H1 (cell line): ENCODE measurements at regions not wholly inside any gene's neighbourhood (a gene's known extent, or its start where the extent isn't known, plus 50 kb on each side); places are given as distances from the start of the nearest gene placed in this dataset.

Experiments used
- CTCF ChIA-PET: fragments of 300-600 bp; sonication (Branson Sonifier 250); formaldehyde crosslinking; loops from one replicate; lab custom pipeline; 2021; ENCODE audit not compliant: partially characterized antibody; lab: Charles Lee
- POLR2A ChIA-PET: fragments of 300-600 bp; sonication (Branson Sonifier 250); formaldehyde crosslinking; loops from one replicate; lab custom pipeline; 2021; ENCODE audit warnings: inconsistent platforms; ENCODE audit not compliant: partially characterized antibody; lab: Charles Lee
- DNase-seq, 2 experiments: peaks; one replicate each; pipeline versions ENCODE4 v3.0.0 to v3.0.0-alpha.2; 2010 to 2022; ENCODE audit warnings: low spot score in 2 of 2, low read depth in 1 of 2, mixed read lengths in 1 of 2
- FAIRE-seq: peaks from 2 replicates; lab custom pipeline; 2011; peaks lifted over from hg19 to GRCh38; lab: Jason Lieb, UNC
- H2AFZ ChIP-seq: 2 replicates; pipeline ENCODE4 v1.8.1; 2012; ENCODE audit warnings: low read length, inconsistent platforms
- H2AK5ac ChIP-seq: 2 replicates; pipeline ENCODE4 v1.6.1; 2013; ENCODE audit warnings: low read depth, low read length
- H2BK120ac ChIP-seq: replicated peaks from 2 replicates; pipeline ENCODE3; 2013; ENCODE audit warnings: low read depth, low read length, inconsistent platforms
- H2BK12ac ChIP-seq: 2 replicates; pipeline ENCODE4 v1.6.1; 2013; ENCODE audit warnings: low read depth, low read length
- H2BK15ac ChIP-seq: 2 replicates; pipeline ENCODE4 v1.6.1; 2013; ENCODE audit warnings: low read length
- H2BK20ac ChIP-seq: 2 replicates; pipeline ENCODE4 v1.6.1; 2013; ENCODE audit warnings: low read length
- H2BK5ac ChIP-seq: 2 replicates; pipeline ENCODE4 v1.6.1; 2013; ENCODE audit warnings: low read depth, low read length
- H3K14ac ChIP-seq: 2 replicates; pipeline ENCODE4 v1.6.1; 2013; ENCODE audit warnings: inconsistent platforms; ENCODE audit not compliant: insufficient read length
- H3K18ac ChIP-seq: 2 replicates; pipeline ENCODE4 v1.6.1; 2013; ENCODE audit warnings: low read length; ENCODE audit errors: extremely low read depth
- H3K23ac ChIP-seq: 2 replicates; pipeline ENCODE4 v1.6.1; 2013; ENCODE audit warnings: inconsistent platforms; ENCODE audit not compliant: insufficient read length
- H3K23me2 ChIP-seq: 2 replicates; pipeline ENCODE4 v1.6.1; 2013; ENCODE audit warnings: low read depth, low read length
- H3K27ac ChIP-seq: 2 replicates; pipeline ENCODE4 v1.6.1; 2011; ENCODE audit warnings: low read depth, low read length, inconsistent platforms
- H3K27me3 ChIP-seq, 4 experiments: replicated peaks in 1 of 4; 1 replicate in 1 of 4; 2 replicates in 3 of 4; pipeline versions ENCODE4 v1.6.1 to v1.8.1; 2011 to 2013; ENCODE audit warnings: low read length in 3 of 4, mild to moderate bottlenecking in 3 of 4, inconsistent platforms in 2 of 4, mixed read lengths in 2 of 4, moderate library complexity in 1 of 4; ENCODE audit not compliant: control insufficient read depth in 3 of 4, insufficient read depth in 3 of 4; ENCODE audit errors: extremely low read depth in 1 of 4
- H3K36me3 ChIP-seq, 4 experiments: 2 replicates each; pipeline versions ENCODE4 v1.6.1 to v1.8.1; 2011 to 2013; ENCODE audit warnings: mild to moderate bottlenecking in 4 of 4, low read length in 3 of 4, moderate library complexity in 2 of 4, control low read depth in 1 of 4, inconsistent platforms in 1 of 4; ENCODE audit not compliant: insufficient read depth in 4 of 4, control insufficient read depth in 2 of 4
- H3K4ac ChIP-seq: replicated peaks from 2 replicates; pipeline ENCODE3; 2013; ENCODE audit warnings: low read length, low read depth, mixed read lengths, inconsistent platforms; ENCODE audit not compliant: insufficient read length
- H3K4me1 ChIP-seq, 4 experiments: replicated peaks in 1 of 4; 1 replicate in 1 of 4; 2 replicates in 3 of 4; pipeline versions ENCODE4 v1.6.1 to v1.8.1; 2011 to 2013; ENCODE audit warnings: low read length in 3 of 4, inconsistent platforms in 2 of 4, mixed read lengths in 1 of 4; ENCODE audit not compliant: insufficient read depth in 4 of 4, control insufficient read depth in 3 of 4
- H3K4me2 ChIP-seq, 2 experiments: 2 replicates each; pipeline versions ENCODE4 v1.6.1 to v1.8.1; 2011 to 2013; ENCODE audit warnings: low read depth in 2 of 2, low read length in 2 of 2, control low read depth in 1 of 2, inconsistent platforms in 1 of 2, mild to moderate bottlenecking in 1 of 2; ENCODE audit not compliant: insufficient read depth in 1 of 2
- H3K4me3 ChIP-seq, 4 experiments: fragments of 200-600, 300-600 bp in 1 of 4; sonication (generic), shearing (Covaris generic), sonication (Bioruptor Twin) in 1 of 4; 2 replicates each; pipeline versions ENCODE4 v1.5.1 to v1.8.1; 2011 to 2016; ENCODE audit warnings: low read length in 4 of 4, low read depth in 3 of 4, control low read depth in 2 of 4, inconsistent platforms in 2 of 4, mild to moderate bottlenecking in 2 of 4, mixed read lengths in 1 of 4, moderate library complexity in 1 of 4; ENCODE audit not compliant: insufficient read depth in 2 of 4; ENCODE audit errors: extremely low read depth in 1 of 4
- H3K56ac ChIP-seq: replicated peaks from 2 replicates; pipeline ENCODE3; 2013; ENCODE audit warnings: low read depth, mild to moderate bottlenecking, mixed read lengths, low read length, inconsistent platforms; ENCODE audit not compliant: insufficient read length
- H3K79me1 ChIP-seq: 2 replicates; pipeline ENCODE4 v1.6.1; 2013; ENCODE audit warnings: low read depth, low read length, control low read depth
- H3K79me2 ChIP-seq, 2 experiments: 2 replicates each; pipeline versions ENCODE4 v1.6.1 to v1.8.1; 2012 to 2013; ENCODE audit warnings: low read length in 2 of 2, mild to moderate bottlenecking in 2 of 2, inconsistent platforms in 1 of 2; ENCODE audit not compliant: insufficient read depth in 2 of 2, control insufficient read depth in 1 of 2
- H3K9ac ChIP-seq, 4 experiments: replicated peaks in 1 of 4; 1 replicate in 1 of 4; 2 replicates in 3 of 4; pipeline versions ENCODE4 v1.6.1 to v1.8.1; 2011 to 2013; ENCODE audit warnings: low read depth in 3 of 4, low read length in 3 of 4, control low read depth in 2 of 4, mild to moderate bottlenecking in 2 of 4, moderate library complexity in 2 of 4, inconsistent platforms in 1 of 4; ENCODE audit errors: extremely low read depth in 1 of 4
- H3K9me3 ChIP-seq, 2 experiments: 2 replicates each; pipeline versions ENCODE4 v1.6.1 to v1.8.1; 2012 to 2013; ENCODE audit warnings: mild to moderate bottlenecking in 2 of 2, moderate library complexity in 2 of 2, control low read depth in 1 of 2, inconsistent platforms in 1 of 2, low read depth in 1 of 2, low read length in 1 of 2, mixed read lengths in 1 of 2; ENCODE audit not compliant: insufficient read depth in 2 of 2
- H4K20me1 ChIP-seq, 2 experiments: replicated peaks in 1 of 2; 2 replicates each; pipeline versions ENCODE3 to v1.8.1; 2011 to 2013; ENCODE audit warnings: inconsistent platforms in 2 of 2, low read length in 2 of 2, mild to moderate bottlenecking in 1 of 2; ENCODE audit not compliant: insufficient read depth in 2 of 2, control insufficient read depth in 1 of 2
- H4K5ac ChIP-seq: 2 replicates; pipeline ENCODE4 v1.6.1; 2013; ENCODE audit warnings: low read length, low read depth, mixed read lengths, inconsistent platforms; ENCODE audit not compliant: insufficient read length
- H4K8ac ChIP-seq: 2 replicates; pipeline ENCODE4 v1.8.0; 2013; ENCODE audit warnings: mild to moderate bottlenecking, moderate library complexity, low read length, inconsistent platforms; ENCODE audit not compliant: insufficient read depth; ENCODE audit errors: extremely low read depth
- H4K91ac ChIP-seq: replicated peaks from 2 replicates; pipeline ENCODE3; 2013; ENCODE audit warnings: low read length, mixed read lengths, inconsistent platforms; ENCODE audit not compliant: insufficient read length
- ATF2 ChIP-seq: IDR thresholded peaks from 2 replicates; pipeline ENCODE4 v1.6.1; 2012; ENCODE audit warnings: low read length, inconsistent platforms
- ATF3 ChIP-seq: IDR thresholded peaks from 2 replicates; pipeline ENCODE4 v1.6.1; 2011; ENCODE audit warnings: low read depth, mild to moderate bottlenecking, low read length; ENCODE audit not compliant: insufficient read depth
- BCL11A ChIP-seq, 2 experiments: IDR thresholded peaks; one replicate each; pipeline ENCODE4 v1.6.1; 2011; ENCODE audit warnings: low read depth in 2 of 2, low read length in 2 of 2, mild to moderate bottlenecking in 2 of 2
- CREB1 ChIP-seq: IDR thresholded peaks from 2 replicates; pipeline ENCODE4 v1.6.1; 2012; ENCODE audit warnings: inconsistent platforms
- E2F6 ChIP-seq: IDR thresholded peaks from 2 replicates; pipeline ENCODE4 v1.6.1; 2012; ENCODE audit warnings: inconsistent platforms
- EGR1 ChIP-seq: IDR thresholded peaks from 2 replicates; pipeline ENCODE4 v1.6.1; 2011; ENCODE audit warnings: low read depth, low read length, borderline replicate concordance
- POLR2AphosphoS5 ChIP-seq: IDR thresholded peaks from 2 replicates; pipeline ENCODE4 v1.6.1; 2011; ENCODE audit warnings: low read depth, low read length
- RNF2 ChIP-seq: fragments of 200-900, 300-1000 bp; sonication (generic); IDR thresholded peaks from 2 replicates; pipeline ENCODE4 v1.7.1; 2016; ENCODE audit warnings: borderline replicate concordance, low read depth, mild to moderate bottlenecking, antibody characterized with exemption, low read length; ENCODE audit not compliant: poor library complexity, severe bottlenecking; ENCODE audit errors: missing control alignments
- SP4 ChIP-seq: IDR thresholded peaks from 2 replicates; pipeline ENCODE4 v1.6.1; 2012; ENCODE audit warnings: low read length, inconsistent platforms
- WGBS, 2 experiments: shearing (Covaris generic) in 1 of 2; methylation state at CpG; one replicate each; pipeline versions ENCODE4 v1.1.6 to v1.1.7; 2013 to 2015; ENCODE audit warnings: low lambda C conversion rate in 2 of 2, mixed read lengths in 2 of 2, inconsistent platforms in 1 of 2, low coverage in 1 of 2, missing lambda C conversion rate in 1 of 2; ENCODE audit not compliant: insufficient replicate concordance in 2 of 2, insufficient coverage in 1 of 2, insufficient read length in 1 of 2; ENCODE audit errors: extremely low coverage in 1 of 2, missing lambda C conversion rate in 1 of 2; 5-methylcytosine and 5-hydroxymethylcytosine counted together

- POLR2A ChIA-PET = no interaction called here
- no peaks in the 10 kb centered on the region for H3K79me2 ChIP-seq
- TF ChIP-seq RNF2 = no peak
- TF ChIP-seq CREB1 = no peak
- no peak for TF ChIP-seq ATF2
- no peak for TF ChIP-seq E2F6
- TF ChIP-seq ATF3 = no peak
- no peak for TF ChIP-seq SP4
- TF ChIP-seq EGR1 = no peak
- no peak for TF ChIP-seq POLR2AphosphoS5
- no peak for TF ChIP-seq BCL11A (IDR thresholded peaks at IDR 0.05; ENCODE audit: low read depth in 2 of 2, low read length in 2 of 2)
Observed at GRCh38 chr14:25868521-25869314, 729.1 kb downstream of the NOVA1 start.

More at GRCh38 chr14:25868521-25869314, 729.1 kb downstream of the NOVA1 start:
- peak overlapping the region; percentile 28 for H4K5ac ChIP-seq
- H4K91ac ChIP-seq = no peak overlapping the region
- peak; percentile 7 for FAIRE-seq
- H3K27me3 ChIP-seq = no peaks in the 10 kb centered on the region
- no peak overlapping the region for H2AK5ac ChIP-seq
- H3K23ac ChIP-seq = no peak overlapping the region
- H2BK15ac ChIP-seq = no peak overlapping the region
- H4K20me1 ChIP-seq = no peaks in the 10 kb centered on the region
- peaks cover 0 to 6% (median 2%) of the 10 kb centered on the region in 4 experiments; a peak in 2 of 7 replicates for H3K4me1 ChIP-seq
- H3K23me2 ChIP-seq = no peaks in the 10 kb centered on the region
- no peak for DNase-seq
- CTCF ChIA-PET = interaction anchor here (1.0 to 1.6 kb wide), 2 partner anchors 11 to 35 kb away, joined by 3 read pairs; no protein-coding TSS in a partner anchor
- no peak overlapping the region for H2BK20ac ChIP-seq
- no peak overlapping the region for H2BK120ac ChIP-seq
- no peak overlapping the region for H3K4ac ChIP-seq
- H3K4me2 ChIP-seq = peak overlapping the region; percentile 32 to 46; a peak in 3 of 4 replicates
- no peak overlapping the region for H3K18ac ChIP-seq
- no peak overlapping the region for H3K9ac ChIP-seq
- no peak overlapping the region for H2BK12ac ChIP-seq
- no peaks in the 10 kb centered on the region for H3K9me3 ChIP-seq
- no peak overlapping the region for H3K27ac ChIP-seq
- no peaks in the 10 kb centered on the region for H3K79me1 ChIP-seq
- WGBS, 2 experiments = 54% methylated on average over 6 of the region's 6 CpGs; no CpG with 5 or more reads in 1 of the 2 experiments
- H3K36me3 ChIP-seq = no peaks in the 10 kb centered on the region
- H3K56ac ChIP-seq = no peak overlapping the region
- H4K8ac ChIP-seq = no peak overlapping the region
- H2AFZ ChIP-seq = no peak overlapping the region; the same call in 1 of the 2 replicates
- H3K4me3 ChIP-seq = peak overlapping the region in 1 of 4 experiments; percentile 38; a peak in 1 of 8 replicates
- no peak overlapping the region for H3K14ac ChIP-seq
- H2BK5ac ChIP-seq = no peak overlapping the region
